K562 (cell line): ENCODE measurements at regions not wholly inside any gene's neighbourhood (a gene's known extent, or its start where the extent isn't known, plus 50 kb on each side); places are given as distances from the start of the nearest gene placed in this dataset.
A peak's percentile ranks its signal among the peaks of the same experiment; 100 is the strongest.

Source experiments
- CBFA2T3 ChIP-seq: fragments of 450-650 bp; IDR thresholded peaks from 2 replicates; pipeline ENCODE4 v1.6.1; 2017
- CBX3 ChIP-seq, 2 experiments: IDR thresholded peaks; 1 replicate in 1 of 2; 2 replicates in 1 of 2; pipeline ENCODE4 v1.6.1; 2012; ENCODE audit warnings: inconsistent platforms in 2 of 2, low read length in 2 of 2, borderline replicate concordance in 1 of 2, control low read depth in 1 of 2
- CXXC5 ChIP-seq: fragments of 250-450 bp; sonication (Bioruptor Pico); IDR thresholded peaks from 2 replicates; pipeline ENCODE4 v1.8.0; 2022; ENCODE audit warnings: inconsistent platforms, mild to moderate bottlenecking, moderate library complexity
- DPF2 ChIP-seq: fragments of 450-650 bp; IDR thresholded peaks from 2 replicates; pipeline ENCODE4 v1.6.1; 2016
- ELF2 ChIP-seq: fragments of 250-450 bp; sonication (Bioruptor Pico); IDR thresholded peaks from 2 replicates; pipeline ENCODE4 v1.5.0; 2021; ENCODE audit warnings: mild to moderate bottlenecking
- HNRNPLL ChIP-seq: fragments of 200-400 bp; formaldehyde crosslinking; IDR thresholded peaks from 2 replicates; pipeline ENCODE4 v1.6.1; 2017; ENCODE audit warnings: low read length, low read depth, mild to moderate bottlenecking; ENCODE audit not compliant: poor library complexity, severe bottlenecking
- MECOM ChIP-seq: fragments of 250-450 bp; sonication (Bioruptor Pico); IDR thresholded peaks from 2 replicates; pipeline ENCODE4 v1.8.0; 2022; ENCODE audit warnings: inconsistent platforms
- NR2C2 ChIP-seq, 2 experiments: fragments of 200-800 bp in 1 of 2; sonication (Bioruptor generic) in 1 of 2; sonication (generic) in 1 of 2; formaldehyde crosslinking in 1 of 2; IDR thresholded peaks; 2 replicates each; pipeline versions ENCODE4 v1.6.1 to v1.8.0; 2016 to 2022; ENCODE audit warnings: mild to moderate bottlenecking in 1 of 2, missing compliant biosample characterization in 1 of 2, missing genetic modification characterization in 1 of 2, missing genetic modification reagents in 1 of 2
- SRSF1 ChIP-seq: fragments of 200-400 bp; formaldehyde crosslinking; IDR thresholded peaks from 2 replicates; pipeline ENCODE4 v1.6.1; 2017; ENCODE audit warnings: mild to moderate bottlenecking, low read depth, low read length, moderate library complexity
- ZNF785 ChIP-seq: fragments of 250-450 bp; sonication (Bioruptor Pico); IDR thresholded peaks from 2 replicates; pipeline ENCODE4 v1.4.0; 2020; ENCODE audit warnings: mild to moderate bottlenecking
- TF ChIP-seq, protein P1 (sequence below): fragments of 250-450 bp; sonication (Bioruptor Pico); IDR thresholded peaks from 2 replicates; pipeline ENCODE4 v1.5.0; 2021; ENCODE audit warnings: mild to moderate bottlenecking, moderate library complexity
- TF ChIP-seq, protein P2 (sequence below): fragments of 150-350 bp; IDR thresholded peaks from 2 replicates; pipeline ENCODE4 v1.6.1; 2014; ENCODE audit warnings: low read depth, mild to moderate bottlenecking, low read length, borderline replicate concordance
- TF ChIP-seq, protein P3 (sequence below): fragments of 450-650 bp; formaldehyde crosslinking; IDR thresholded peaks from 2 replicates; pipeline ENCODE4 v1.4.0; 2022; ENCODE audit warnings: mild to moderate bottlenecking, moderate library complexity
- TF ChIP-seq, protein P4 (sequence below): fragments of 250-450 bp; sonication (Bioruptor Pico); IDR thresholded peaks from 2 replicates; pipeline ENCODE4 v1.9.0; 2021; ENCODE audit warnings: mild to moderate bottlenecking, inconsistent platforms
- TF ChIP-seq, protein P5 (sequence below): IDR thresholded peaks from 3 replicates; pipeline ENCODE4 v1.6.1; 2011; ENCODE audit warnings: borderline replicate concordance, mild to moderate bottlenecking, moderate library complexity; ENCODE audit not compliant: insufficient read length; ENCODE audit errors: extremely low read depth

DNA sequence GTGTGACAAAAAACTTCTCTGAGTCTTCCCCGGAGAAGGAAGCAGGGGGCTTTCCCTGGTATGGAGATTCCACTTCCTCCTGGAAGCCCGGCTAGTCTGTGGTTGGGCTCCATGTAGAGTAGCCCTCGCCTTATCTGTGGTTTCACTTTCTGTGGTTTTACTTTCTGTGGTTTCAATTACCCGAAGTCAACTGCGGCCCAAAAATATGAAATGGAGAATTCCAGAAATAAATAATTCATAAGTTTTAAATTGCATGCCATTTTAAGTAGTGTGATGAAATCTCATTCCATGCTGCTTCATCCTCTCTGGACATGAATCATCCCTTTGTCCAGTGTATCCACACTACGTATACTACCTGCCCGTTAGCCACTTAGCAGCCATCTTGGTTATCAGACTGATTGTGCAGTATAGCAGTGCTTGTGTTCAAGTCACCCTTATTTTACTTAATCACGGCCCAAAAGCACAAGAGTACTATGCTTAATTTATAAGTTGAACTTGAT lies 275.0 kb upstream of the SESN3 start (continued):
- TF ChIP-seq, protein P1, sequence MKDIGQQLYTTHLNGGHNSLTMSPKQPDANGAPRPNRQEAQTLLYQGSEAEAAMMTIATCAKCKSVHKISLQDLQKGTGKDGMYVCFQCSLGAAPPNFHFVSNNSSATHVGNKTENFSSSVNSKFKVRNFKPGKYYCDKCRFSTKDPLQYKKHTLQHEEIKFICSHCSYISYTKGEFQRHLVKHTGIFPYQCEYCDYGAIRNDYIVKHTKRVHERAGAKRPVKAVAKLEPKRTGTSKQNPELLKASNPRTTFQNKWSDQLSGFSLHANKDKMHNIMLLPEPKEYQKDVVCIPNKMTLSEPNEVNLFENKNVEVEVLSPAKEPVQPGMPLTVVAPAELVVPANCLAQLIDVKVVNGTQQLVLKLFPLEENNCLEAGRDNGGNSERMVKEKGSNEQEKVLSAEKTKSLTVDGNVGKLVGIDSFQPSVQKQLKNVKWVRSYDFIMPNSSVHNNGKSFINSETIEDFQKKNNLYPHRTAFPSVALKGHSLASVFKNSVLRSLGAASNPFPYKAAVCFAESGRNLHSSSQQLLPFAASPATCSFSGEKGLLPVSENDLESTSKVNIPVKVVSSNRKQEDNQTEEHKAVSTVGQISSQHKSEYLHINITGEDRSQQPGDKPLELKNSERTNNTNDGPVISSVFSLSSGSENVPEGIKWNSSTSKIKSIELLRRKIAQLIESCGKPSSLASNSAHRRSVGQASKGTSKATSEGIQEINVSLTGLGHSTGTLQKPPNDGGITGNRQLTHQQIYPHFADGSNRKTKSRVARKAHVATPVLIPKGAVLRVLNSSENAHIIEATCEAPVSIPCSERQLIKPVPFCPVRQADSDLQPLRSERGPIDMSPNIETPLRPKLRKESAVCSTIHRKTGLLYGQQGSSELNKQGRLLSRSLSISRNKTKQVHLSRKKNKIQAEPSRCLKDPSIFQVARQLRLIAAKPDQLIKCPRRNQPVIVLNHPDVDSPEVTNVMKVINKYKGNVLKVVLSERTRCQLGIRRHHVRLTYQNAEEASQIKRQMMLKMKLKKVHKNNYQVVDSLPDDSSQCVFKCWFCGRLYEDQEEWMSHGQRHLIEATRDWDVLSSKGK: no peak
- TF ChIP-seq MECOM: peak; percentile 75
- no peak for TF ChIP-seq ZNF785 (CRISPR knock-in tag)
- TF ChIP-seq, protein P2, sequence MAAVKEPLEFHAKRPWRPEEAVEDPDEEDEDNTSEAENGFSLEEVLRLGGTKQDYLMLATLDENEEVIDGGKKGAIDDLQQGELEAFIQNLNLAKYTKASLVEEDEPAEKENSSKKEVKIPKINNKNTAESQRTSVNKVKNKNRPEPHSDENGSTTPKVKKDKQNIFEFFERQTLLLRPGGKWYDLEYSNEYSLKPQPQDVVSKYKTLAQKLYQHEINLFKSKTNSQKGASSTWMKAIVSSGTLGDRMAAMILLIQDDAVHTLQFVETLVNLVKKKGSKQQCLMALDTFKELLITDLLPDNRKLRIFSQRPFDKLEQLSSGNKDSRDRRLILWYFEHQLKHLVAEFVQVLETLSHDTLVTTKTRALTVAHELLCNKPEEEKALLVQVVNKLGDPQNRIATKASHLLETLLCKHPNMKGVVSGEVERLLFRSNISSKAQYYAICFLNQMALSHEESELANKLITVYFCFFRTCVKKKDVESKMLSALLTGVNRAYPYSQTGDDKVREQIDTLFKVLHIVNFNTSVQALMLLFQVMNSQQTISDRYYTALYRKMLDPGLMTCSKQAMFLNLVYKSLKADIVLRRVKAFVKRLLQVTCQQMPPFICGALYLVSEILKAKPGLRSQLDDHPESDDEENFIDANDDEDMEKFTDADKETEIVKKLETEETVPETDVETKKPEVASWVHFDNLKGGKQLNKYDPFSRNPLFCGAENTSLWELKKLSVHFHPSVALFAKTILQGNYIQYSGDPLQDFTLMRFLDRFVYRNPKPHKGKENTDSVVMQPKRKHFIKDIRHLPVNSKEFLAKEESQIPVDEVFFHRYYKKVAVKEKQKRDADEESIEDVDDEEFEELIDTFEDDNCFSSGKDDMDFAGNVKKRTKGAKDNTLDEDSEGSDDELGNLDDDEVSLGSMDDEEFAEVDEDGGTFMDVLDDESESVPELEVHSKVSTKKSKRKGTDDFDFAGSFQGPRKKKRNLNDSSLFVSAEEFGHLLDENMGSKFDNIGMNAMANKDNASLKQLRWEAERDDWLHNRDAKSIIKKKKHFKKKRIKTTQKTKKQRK: no peak
- no peak for TF ChIP-seq NR2C2 (CRISPR knock-in tag; IDR thresholded peaks at IDR 0.05)
- no peak for TF ChIP-seq NR2C2 (tag; IDR thresholded peaks at IDR 0.05)
- TF ChIP-seq SRSF1: no peak
- TF ChIP-seq CXXC5: peak; percentile 48; the same call in 1 of the 2 replicates
- TF ChIP-seq ELF2 (CRISPR knock-in tag): no peak
- TF ChIP-seq CBFA2T3: no peak
- TF ChIP-seq, protein P3, sequence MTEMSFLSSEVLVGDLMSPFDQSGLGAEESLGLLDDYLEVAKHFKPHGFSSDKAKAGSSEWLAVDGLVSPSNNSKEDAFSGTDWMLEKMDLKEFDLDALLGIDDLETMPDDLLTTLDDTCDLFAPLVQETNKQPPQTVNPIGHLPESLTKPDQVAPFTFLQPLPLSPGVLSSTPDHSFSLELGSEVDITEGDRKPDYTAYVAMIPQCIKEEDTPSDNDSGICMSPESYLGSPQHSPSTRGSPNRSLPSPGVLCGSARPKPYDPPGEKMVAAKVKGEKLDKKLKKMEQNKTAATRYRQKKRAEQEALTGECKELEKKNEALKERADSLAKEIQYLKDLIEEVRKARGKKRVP (CRISPR knock-in tag): peak; percentile 90
- TF ChIP-seq HNRNPLL: no peak
- TF ChIP-seq, protein P4, sequence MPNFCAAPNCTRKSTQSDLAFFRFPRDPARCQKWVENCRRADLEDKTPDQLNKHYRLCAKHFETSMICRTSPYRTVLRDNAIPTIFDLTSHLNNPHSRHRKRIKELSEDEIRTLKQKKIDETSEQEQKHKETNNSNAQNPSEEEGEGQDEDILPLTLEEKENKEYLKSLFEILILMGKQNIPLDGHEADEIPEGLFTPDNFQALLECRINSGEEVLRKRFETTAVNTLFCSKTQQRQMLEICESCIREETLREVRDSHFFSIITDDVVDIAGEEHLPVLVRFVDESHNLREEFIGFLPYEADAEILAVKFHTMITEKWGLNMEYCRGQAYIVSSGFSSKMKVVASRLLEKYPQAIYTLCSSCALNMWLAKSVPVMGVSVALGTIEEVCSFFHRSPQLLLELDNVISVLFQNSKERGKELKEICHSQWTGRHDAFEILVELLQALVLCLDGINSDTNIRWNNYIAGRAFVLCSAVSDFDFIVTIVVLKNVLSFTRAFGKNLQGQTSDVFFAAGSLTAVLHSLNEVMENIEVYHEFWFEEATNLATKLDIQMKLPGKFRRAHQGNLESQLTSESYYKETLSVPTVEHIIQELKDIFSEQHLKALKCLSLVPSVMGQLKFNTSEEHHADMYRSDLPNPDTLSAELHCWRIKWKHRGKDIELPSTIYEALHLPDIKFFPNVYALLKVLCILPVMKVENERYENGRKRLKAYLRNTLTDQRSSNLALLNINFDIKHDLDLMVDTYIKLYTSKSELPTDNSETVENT (CRISPR knock-in tag): no peak
- TF ChIP-seq DPF2: no peak
- TF ChIP-seq CBX3 (IDR thresholded peaks at IDR 0.05; ENCODE audit: borderline replicate concordance in 1 of 2, low read length in 2 of 2): no peak
- TF ChIP-seq, protein P5, sequence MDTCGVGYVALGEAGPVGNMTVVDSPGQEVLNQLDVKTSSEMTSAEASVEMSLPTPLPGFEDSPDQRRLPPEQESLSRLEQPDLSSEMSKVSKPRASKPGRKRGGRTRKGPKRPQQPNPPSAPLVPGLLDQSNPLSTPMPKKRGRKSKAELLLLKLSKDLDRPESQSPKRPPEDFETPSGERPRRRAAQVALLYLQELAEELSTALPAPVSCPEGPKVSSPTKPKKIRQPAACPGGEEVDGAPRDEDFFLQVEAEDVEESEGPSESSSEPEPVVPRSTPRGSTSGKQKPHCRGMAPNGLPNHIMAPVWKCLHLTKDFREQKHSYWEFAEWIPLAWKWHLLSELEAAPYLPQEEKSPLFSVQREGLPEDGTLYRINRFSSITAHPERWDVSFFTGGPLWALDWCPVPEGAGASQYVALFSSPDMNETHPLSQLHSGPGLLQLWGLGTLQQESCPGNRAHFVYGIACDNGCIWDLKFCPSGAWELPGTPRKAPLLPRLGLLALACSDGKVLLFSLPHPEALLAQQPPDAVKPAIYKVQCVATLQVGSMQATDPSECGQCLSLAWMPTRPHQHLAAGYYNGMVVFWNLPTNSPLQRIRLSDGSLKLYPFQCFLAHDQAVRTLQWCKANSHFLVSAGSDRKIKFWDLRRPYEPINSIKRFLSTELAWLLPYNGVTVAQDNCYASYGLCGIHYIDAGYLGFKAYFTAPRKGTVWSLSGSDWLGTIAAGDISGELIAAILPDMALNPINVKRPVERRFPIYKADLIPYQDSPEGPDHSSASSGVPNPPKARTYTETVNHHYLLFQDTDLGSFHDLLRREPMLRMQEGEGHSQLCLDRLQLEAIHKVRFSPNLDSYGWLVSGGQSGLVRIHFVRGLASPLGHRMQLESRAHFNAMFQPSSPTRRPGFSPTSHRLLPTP: no peak
